Effector memory CD8-positive, alpha-beta T cell (primary cell): ENCODE measurements at regions not wholly inside any gene's neighbourhood (a gene's known extent, or its start where the extent isn't known, plus 50 kb on each side); places are given as distances from the start of the nearest gene placed in this dataset.

Source experiments
- ATAC-seq: fragments of 150-1000 bp; cut with Tn5 transposase; replicated peaks from 2 replicates; pipeline ENCODE4 v1.10.0; 2021; ENCODE audit warnings: mild to moderate bottlenecking, moderate library complexity
- DNase-seq, 3 experiments: peaks; one replicate each; pipeline ENCODE4 v3.0.0; 2021
- H3K27ac Mint-ChIP-seq, 2 donors: one replicate each; pipeline ENCODE4 v1.8.0; 2022; ENCODE audit warnings: mild to moderate bottlenecking in 2 of 2, mixed read lengths in 2 of 2, moderate library complexity in 2 of 2
- H3K27me3 Mint-ChIP-seq, 2 donors: one replicate each; pipeline ENCODE4 v1.8.0; 2022; ENCODE audit warnings: mixed read lengths in 2 of 2
- H3K36me3 Mint-ChIP-seq: one replicate; pipeline ENCODE4 v1.8.0; 2022; ENCODE audit warnings: mild to moderate bottlenecking, moderate library complexity, mixed read lengths; ENCODE audit not compliant: insufficient read depth
- H3K4me1 Mint-ChIP-seq, 2 donors: one replicate each; pipeline ENCODE4 v1.8.0; 2022; ENCODE audit warnings: low read depth in 2 of 2, mixed read lengths in 2 of 2
- H3K4me3 Mint-ChIP-seq, 2 donors: one replicate each; pipeline ENCODE4 v1.8.0; 2022; ENCODE audit warnings: mild to moderate bottlenecking in 2 of 2, mixed read lengths in 2 of 2, moderate library complexity in 2 of 2
- H3K9me3 Mint-ChIP-seq, 2 donors: one replicate each; pipeline ENCODE4 v1.8.0; 2022; ENCODE audit warnings: mixed read lengths in 2 of 2

GRCh38 chr9:80320480-80320879 is 748.7 kb downstream of the TLE4 start:
- DNase-seq, result no peak

GRCh38 chr9:80305136-80305535 is 733.4 kb downstream of the TLE4 start:
- Mint-ChIP-seq H3K9me3 (no peaks in the 10 kb centered on the region), H3K27me3 (no peaks in the 10 kb centered on the region), H3K4me3 (no peak overlapping the region), H3K4me1 (no peaks in the 10 kb centered on the region), H3K27ac (no peak overlapping the region), H3K36me3 (peaks cover 3% of the 10 kb centered on the region)
- ATAC-seq (no peak), DNase-seq (no peak)

More at GRCh38 chr9:80320480-80320879, 748.7 kb downstream of the TLE4 start:
- Mint-ChIP-seq H3K9me3 (no peaks in the 10 kb centered on the region), H3K4me1 (no peaks in the 10 kb centered on the region), H3K27me3 (no peaks in the 10 kb centered on the region), H3K4me3 (no peak overlapping the region), H3K36me3 (no peaks in the 10 kb centered on the region), H3K27ac (no peak overlapping the region)
- no peak for ATAC-seq

GRCh38 chr9:80294955-80295354 is 723.2 kb downstream of the TLE4 start:
- Mint-ChIP-seq H3K27me3 (no peaks in the 10 kb centered on the region), H3K9me3 (peaks cover 0 to 5% of the 10 kb centered on the region in 2 donors), H3K4me1 (no peaks in the 10 kb centered on the region), H3K27ac (no peak overlapping the region), H3K4me3 (no peak overlapping the region), H3K36me3 (no peaks in the 10 kb centered on the region)
- ATAC-seq (no peak), DNase-seq (no peak)

- Mint-ChIP-seq H3K9me3 (peaks cover 0 to 5% of the 10 kb centered on the region in 2 donors), H3K36me3 (no peaks in the 10 kb centered on the region), H3K4me1 (no peaks in the 10 kb centered on the region), H3K27me3 (no peaks in the 10 kb centered on the region), H3K4me3 (no peak overlapping the region), H3K27ac (no peak overlapping the region)
- ATAC-seq (no peak), DNase-seq (no peak)
Measured at GRCh38 chr9:80294318-80294717, 722.6 kb downstream of the TLE4 start.

GRCh38 chr9:80292231-80292630 is 720.5 kb downstream of the TLE4 start:
- no peaks in the 10 kb centered on the region for H3K36me3 Mint-ChIP-seq

GRCh38 chr9:80285326-80285725 is 713.6 kb downstream of the TLE4 start:
- ATAC-seq, result no peak
- no peak overlapping the region for H3K27ac Mint-ChIP-seq
- peaks cover 0 to 4% of the 10 kb centered on the region in 2 donors for H3K9me3 Mint-ChIP-seq
- no peak for DNase-seq
- H3K4me3 Mint-ChIP-seq, result no peak overlapping the region
- H3K36me3 Mint-ChIP-seq, result no peaks in the 10 kb centered on the region
- no peaks in the 10 kb centered on the region for H3K4me1 Mint-ChIP-seq
- no peaks in the 10 kb centered on the region for H3K27me3 Mint-ChIP-seq

More at GRCh38 chr9:80292231-80292630, 720.5 kb downstream of the TLE4 start:
- Mint-ChIP-seq H3K27me3 (no peaks in the 10 kb centered on the region), H3K27ac (no peak overlapping the region), H3K4me3 (no peak overlapping the region), H3K4me1 (no peaks in the 10 kb centered on the region), H3K9me3 (peaks cover 0 to 5% of the 10 kb centered on the region in 2 donors)
- DNase-seq (no peak), ATAC-seq (no peak)

- no peak overlapping the region for H3K27ac Mint-ChIP-seq
- no peak for DNase-seq
- no peak for ATAC-seq
- H3K4me3 Mint-ChIP-seq, result no peak overlapping the region
- H3K4me1 Mint-ChIP-seq, result no peaks in the 10 kb centered on the region
- no peaks in the 10 kb centered on the region for H3K27me3 Mint-ChIP-seq
- H3K9me3 Mint-ChIP-seq, result peaks cover 0 to 4% of the 10 kb centered on the region in 2 donors
- H3K36me3 Mint-ChIP-seq, result no peaks in the 10 kb centered on the region
Measured at GRCh38 chr9:80282766-80283165, 711.0 kb downstream of the TLE4 start.

- Mint-ChIP-seq H3K27me3 (no peaks in the 10 kb centered on the region), H3K4me3 (no peak overlapping the region), H3K4me1 (no peaks in the 10 kb centered on the region), H3K36me3 (no peaks in the 10 kb centered on the region), H3K9me3 (peaks cover 8 to 26% of the 10 kb centered on the region in 2 donors), H3K27ac (no peak overlapping the region)
- DNase-seq, result no peak
- no peak for ATAC-seq
Measured at GRCh38 chr9:80259079-80259478, 687.3 kb downstream of the TLE4 start.

- H3K27ac Mint-ChIP-seq, result no peak overlapping the region
- ATAC-seq, result no peak
- no peaks in the 10 kb centered on the region for H3K27me3 Mint-ChIP-seq
- H3K9me3 Mint-ChIP-seq, result peaks cover 4 to 11% of the 10 kb centered on the region in 2 donors
- no peak overlapping the region for H3K4me3 Mint-ChIP-seq
- no peaks in the 10 kb centered on the region for H3K4me1 Mint-ChIP-seq
- no peaks in the 10 kb centered on the region for H3K36me3 Mint-ChIP-seq
- no peak for DNase-seq
Measured at GRCh38 chr9:80251778-80252177, 680.0 kb downstream of the TLE4 start.

GRCh38 chr9:80242022-80242421 is 670.3 kb downstream of the TLE4 start:
- no peaks in the 10 kb centered on the region for H3K27me3 Mint-ChIP-seq
- peaks cover 3 to 8% of the 10 kb centered on the region in 2 donors for H3K9me3 Mint-ChIP-seq
- no peak for ATAC-seq
- no peaks in the 10 kb centered on the region for H3K4me1 Mint-ChIP-seq
- no peak for DNase-seq
- H3K27ac Mint-ChIP-seq, result no peak overlapping the region
- H3K4me3 Mint-ChIP-seq, result no peak overlapping the region
- no peaks in the 10 kb centered on the region for H3K36me3 Mint-ChIP-seq

GRCh38 chr9:80235752-80236151 is 664.0 kb downstream of the TLE4 start:
- H3K27ac Mint-ChIP-seq, result no peak overlapping the region

GRCh38 chr9:80233906-80234305 is 662.1 kb downstream of the TLE4 start:
- H3K4me3 Mint-ChIP-seq, result no peak overlapping the region
- H3K27me3 Mint-ChIP-seq, result no peaks in the 10 kb centered on the region
- H3K9me3 Mint-ChIP-seq, result peaks cover 5 to 9% of the 10 kb centered on the region in 2 donors
- peaks cover 0 to 4% of the 10 kb centered on the region in 2 donors for H3K4me1 Mint-ChIP-seq
- ATAC-seq (no peak), DNase-seq (no peak)
- H3K27ac Mint-ChIP-seq, result no peak overlapping the region
- no peaks in the 10 kb centered on the region for H3K36me3 Mint-ChIP-seq

More at GRCh38 chr9:80235752-80236151, 664.0 kb downstream of the TLE4 start:
- Mint-ChIP-seq H3K36me3 (no peaks in the 10 kb centered on the region), H3K9me3 (peaks cover 8 to 10% of the 10 kb centered on the region in 2 donors), H3K27me3 (no peaks in the 10 kb centered on the region), H3K4me3 (no peak overlapping the region), H3K4me1 (peaks cover 0 to 4% of the 10 kb centered on the region in 2 donors)
- DNase-seq (no peak), ATAC-seq (no peak)

- H3K27ac Mint-ChIP-seq, result no peak overlapping the region
- H3K4me1 Mint-ChIP-seq, result peaks cover 0 to 4% of the 10 kb centered on the region in 2 donors
- no peak for DNase-seq
- H3K36me3 Mint-ChIP-seq, result no peaks in the 10 kb centered on the region
- no peaks in the 10 kb centered on the region for H3K27me3 Mint-ChIP-seq
- ATAC-seq, result no peak
- peaks cover 0 to 7% of the 10 kb centered on the region in 2 donors for H3K9me3 Mint-ChIP-seq
- no peak overlapping the region for H3K4me3 Mint-ChIP-seq
Measured at GRCh38 chr9:80233102-80233843, 661.5 kb downstream of the TLE4 start.
